B cell (primary cell): ENCODE measurements at regions not wholly inside any gene's neighbourhood (a gene's known extent, or its start where the extent isn't known, plus 50 kb on each side); places are given as distances from the start of the nearest gene placed in this dataset.

Experiments used
- CTCF ChIP-seq: fragments of 200-600 bp; IDR thresholded peaks from one replicate; pipeline ENCODE4 v1.8.0; 2022; ENCODE audit warnings: antibody characterized with exemption, mild to moderate bottlenecking
- EZH2 ChIP-seq: IDR thresholded peaks from 2 replicates; pipeline ENCODE4 v1.6.1; 2012; ENCODE audit warnings: borderline replicate concordance, low read depth, mild to moderate bottlenecking, moderate library complexity, low read length; ENCODE audit not compliant: insufficient read depth, poor library complexity, severe bottlenecking

DNA sequence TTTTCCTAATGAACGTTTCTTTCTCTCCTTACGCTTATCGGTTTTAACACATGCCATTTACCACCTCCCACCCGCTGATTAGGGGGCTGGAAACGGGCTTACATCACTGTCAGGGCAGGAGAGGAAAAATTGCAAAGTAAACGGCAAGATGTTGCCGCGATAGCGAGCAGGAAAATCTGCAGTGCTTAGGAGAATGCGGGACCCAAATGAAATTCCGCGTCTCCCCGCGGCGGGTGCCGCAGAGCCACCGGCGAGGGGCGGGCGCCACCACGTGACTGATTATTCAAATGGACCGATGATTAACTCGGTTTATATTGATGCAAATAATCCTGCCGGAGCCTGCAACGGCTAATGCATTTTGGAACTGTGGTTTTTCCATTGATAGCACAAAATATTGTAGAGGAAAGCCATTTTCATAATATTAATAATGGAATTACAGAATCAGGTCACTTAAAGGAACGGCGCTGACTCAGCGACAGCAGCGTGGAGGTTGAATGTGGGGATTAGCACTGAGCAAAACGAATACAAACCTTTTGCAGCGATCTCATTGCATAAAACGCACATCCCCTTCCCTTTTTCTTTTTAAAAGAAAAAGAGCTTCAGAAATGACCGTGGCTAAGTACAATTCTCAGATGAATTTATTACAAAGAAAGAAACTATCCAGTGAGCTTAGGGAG, 224.2 kb downstream of the STIM2 start:
- TF ChIP-seq CTCF (no peak), EZH2 (no peak)
